ENCODE measurements at regions not wholly inside any gene's neighbourhood (a gene's known extent, or its start where the extent isn't known, plus 50 kb on each side); places are given as distances from the start of the nearest gene placed in this dataset.

- TF ChIP-seq GATA2 (IDR thresholded peaks at IDR 0.05; ENCODE audit: low read depth, low read length) (no peak), GATA3 (IDR thresholded peaks at IDR 0.05; ENCODE audit: low read depth, low read length) (no peak)
These were observed 193.7 kb downstream of the KIF26A start for GRCh38 chr14:104331871-104332605.
